OCI-LY3 (cell line): ENCODE measurements at regions not wholly inside any gene's neighbourhood (a gene's known extent, or its start where the extent isn't known, plus 50 kb on each side); places are given as distances from the start of the nearest gene placed in this dataset.

Experiments used
- H2AFZ ChIP-seq: fragments of 200-600, 300-600 bp; shearing (Covaris generic); 2 replicates; pipeline ENCODE4 v1.6.0; 2014; ENCODE audit warnings: antibody characterized with exemption, low read depth, low read length
- H3K27ac ChIP-seq: fragments of 200-600, 300-600 bp; sonication (generic); 2 replicates; pipeline ENCODE4 v1.5.1; 2014; ENCODE audit warnings: mild to moderate bottlenecking, low read length, moderate library complexity, mixed read lengths
- H3K27me3 ChIP-seq: fragments of 200-600, 300-600 bp; sonication (generic); 2 replicates; pipeline ENCODE4 v1.6.1; 2014; ENCODE audit warnings: low read depth, low read length, mixed read lengths
- H3K36me3 ChIP-seq: fragments of 200-600, 300-600 bp; sonication (generic); replicated peaks from 2 replicates; pipeline ENCODE3; 2014; ENCODE audit warnings: low read depth, low read length, mixed read lengths
- H3K4me1 ChIP-seq: fragments of 300-600, 200-600 bp; sonication (generic); 2 replicates; pipeline ENCODE4 v1.6.1; 2014; ENCODE audit warnings: low read length, mixed read lengths
- H3K4me2 ChIP-seq: fragments of 200-600, 300-600 bp; sonication (generic); 2 replicates; pipeline ENCODE4 v1.6.1; 2014; ENCODE audit warnings: low read length, mixed read lengths
- H3K4me3 ChIP-seq: fragments of 300-600, 200-600 bp; sonication (generic); 2 replicates; pipeline ENCODE4 v1.5.1; 2014; ENCODE audit warnings: antibody characterized with exemption, mild to moderate bottlenecking, low read length, moderate library complexity
- H3K79me2 ChIP-seq: fragments of 300-600, 200-600 bp; shearing (Covaris generic); 2 replicates; pipeline ENCODE4 v1.6.1; 2014; ENCODE audit warnings: mild to moderate bottlenecking, low read length, mixed read lengths
- H3K9ac ChIP-seq: fragments of 300-600, 200-600 bp; shearing (Covaris generic); 2 replicates; pipeline ENCODE4 v1.6.0; 2014; ENCODE audit warnings: mild to moderate bottlenecking, low read length, moderate library complexity
- H3K9me3 ChIP-seq: fragments of 200-600, 300-600 bp; shearing (Covaris generic); 2 replicates; pipeline ENCODE4 v1.6.1; 2014; ENCODE audit warnings: low read length, mixed read lengths; ENCODE audit not compliant: insufficient read depth
- H4K20me1 ChIP-seq: fragments of 200-600, 300-600 bp; sonication (generic); 2 replicates; pipeline ENCODE4 v1.6.1; 2016; ENCODE audit warnings: low read length, mixed read lengths; ENCODE audit not compliant: insufficient read depth
- CTCF ChIP-seq: fragments of 200-600, 300-600 bp; sonication (generic); IDR thresholded peaks from 2 replicates; pipeline ENCODE4 v1.5.1; 2014; ENCODE audit warnings: antibody characterized with exemption, low read length, low read depth
- EZH2phosphoT487 ChIP-seq: fragments of 200-600 bp; shearing (Covaris generic); IDR thresholded peaks from 2 replicates; pipeline ENCODE4 v1.6.1; 2018; ENCODE audit warnings: antibody characterized with exemption, mixed run types, low read depth

GRCh38 chr10:131420867-131421266, 109.3 kb upstream of the TCERG1L start:
- Histone ChIP-seq H3K27ac (no peak overlapping the region), H3K36me3 (no peaks in the 10 kb centered on the region), H3K4me2 (no peak overlapping the region), H2AFZ (no peak overlapping the region), H3K9ac (no peak overlapping the region), H3K4me3 (no peak overlapping the region), H4K20me1 (no peaks in the 10 kb centered on the region), H3K9me3 (no peaks in the 10 kb centered on the region), H3K79me2 (no peaks in the 10 kb centered on the region), H3K27me3 (no peaks in the 10 kb centered on the region), H3K4me1 (no peaks in the 10 kb centered on the region)
- no peak for TF ChIP-seq EZH2phosphoT487
- TF ChIP-seq CTCF, result no peak

GRCh38 chr10:131421381-131421780, 109.9 kb upstream of the TCERG1L start:
- Histone ChIP-seq H3K4me2 (no peak overlapping the region), H3K9ac (no peak overlapping the region), H3K4me3 (no peak overlapping the region), H3K27me3 (no peaks in the 10 kb centered on the region), H2AFZ (no peak overlapping the region), H3K36me3 (no peaks in the 10 kb centered on the region), H3K27ac (no peak overlapping the region), H3K9me3 (no peaks in the 10 kb centered on the region), H3K79me2 (no peaks in the 10 kb centered on the region), H3K4me1 (no peaks in the 10 kb centered on the region), H4K20me1 (no peaks in the 10 kb centered on the region)
- TF ChIP-seq CTCF (no peak), EZH2phosphoT487 (no peak)

- Histone ChIP-seq H3K27me3 (no peaks in the 10 kb centered on the region), H3K4me3 (no peak overlapping the region), H3K36me3 (no peaks in the 10 kb centered on the region), H3K9ac (no peak overlapping the region), H3K4me2 (no peak overlapping the region), H2AFZ (no peak overlapping the region), H3K79me2 (no peaks in the 10 kb centered on the region), H4K20me1 (no peaks in the 10 kb centered on the region), H3K27ac (no peak overlapping the region), H3K4me1 (no peaks in the 10 kb centered on the region), H3K9me3 (no peaks in the 10 kb centered on the region)
- TF ChIP-seq CTCF (no peak), EZH2phosphoT487 (no peak)
Measured at GRCh38 chr10:131422731-131423130, 111.2 kb upstream of the TCERG1L start.

GRCh38 chr10:131424053-131424452, 112.5 kb upstream of the TCERG1L start:
- no peaks in the 10 kb centered on the region for H3K4me1 ChIP-seq
- H3K27ac ChIP-seq, result no peak overlapping the region
- H3K4me2 ChIP-seq, result no peak overlapping the region
- no peak overlapping the region for H3K4me3 ChIP-seq
- H2AFZ ChIP-seq, result no peak overlapping the region
- no peaks in the 10 kb centered on the region for H3K79me2 ChIP-seq
- no peaks in the 10 kb centered on the region for H3K9me3 ChIP-seq
- H3K9ac ChIP-seq, result no peak overlapping the region
- H4K20me1 ChIP-seq, result no peaks in the 10 kb centered on the region
- TF ChIP-seq EZH2phosphoT487, result no peak
- TF ChIP-seq CTCF, result no peak
- H3K27me3 ChIP-seq, result no peaks in the 10 kb centered on the region
- H3K36me3 ChIP-seq, result no peaks in the 10 kb centered on the region
